SU-DHL-6 (cell line): ENCODE measurements at regions not wholly inside any gene's neighbourhood (a gene's known extent, or its start where the extent isn't known, plus 50 kb on each side); places are given as distances from the start of the nearest gene placed in this dataset.

Experiments used
- CTCF ChIP-seq: fragments of 200-600 bp; sonication (generic); IDR thresholded peaks from one replicate; pipeline ENCODE4 v1.5.1; 2017; ENCODE audit warnings: antibody characterized with exemption, mild to moderate bottlenecking, low read length, moderate library complexity; ENCODE audit not compliant: insufficient read depth, poor library complexity, severe bottlenecking
- EZH2phosphoT487 ChIP-seq: fragments of 200-600 bp; sonication (generic), shearing (Covaris generic); conservative IDR thresholded peaks from 2 replicates; pipeline ENCODE4 v1.6.1; 2018; ENCODE audit warnings: mild to moderate bottlenecking, antibody characterized with exemption, low read length, moderate library complexity, mixed read lengths

- TF ChIP-seq CTCF (no peak), EZH2phosphoT487 (no peak)
These were observed 156.9 kb downstream of the SOX2 start for GRCh38 chr3:181868576-181869082.
